ENCODE measurements at regions not wholly inside any gene's neighbourhood (a gene's known extent, or its start where the extent isn't known, plus 50 kb on each side); places are given as distances from the start of the nearest gene placed in this dataset.

GRCh38 chr4:7120341-7120740 lies 52.5 kb upstream of the GRPEL1 start:
- H3K4me1 ChIP-seq (replicated peaks; ENCODE audit: insufficient read depth): no peaks in the 10 kb centered on the region
- H3K4me3 ChIP-seq: no peak overlapping the region
- ChIA-PET POLR2A (ENCODE audit: unreplicated experiment) (no interaction called here), CTCF (no interaction called here)
- no peak for TF ChIP-seq EZH2 (IDR thresholded peaks at IDR 0.05; ENCODE audit: low read depth)
- TF ChIP-seq CTCF (conservative IDR thresholded peaks at IDR 0.05): no peak
- H3K27ac ChIP-seq: no peak overlapping the region
- no peak overlapping the region for H2AFZ ChIP-seq
- intact Hi-C loops (cut with micrococcal nuclease; ENCODE audit: unreplicated experiment): no loop called here
- H3K36me3 ChIP-seq (ENCODE audit: low read depth): no peaks in the 10 kb centered on the region
- H3K79me2 ChIP-seq (ENCODE audit: low read depth): no peaks in the 10 kb centered on the region
- peaks cover 25% of the 10 kb centered on the region for H3K27me3 ChIP-seq (ENCODE audit: insufficient read depth, low read depth)
- BruUV-seq (replicated peaks): no TSS peak
- no peak for DNase-seq
- H3K9me3 ChIP-seq (ENCODE audit: insufficient read depth, low read depth): no peaks in the 10 kb centered on the region
- no peaks in the 10 kb centered on the region for H3K9me2 ChIP-seq (ENCODE audit: insufficient read depth)
- no peak overlapping the region for H3K4me2 ChIP-seq
- no peaks in the 10 kb centered on the region for H4K20me1 ChIP-seq (ENCODE audit: insufficient read depth)
- H3F3A ChIP-seq (ENCODE audit: insufficient read depth, low read depth): no peaks in the 10 kb centered on the region

- Histone ChIP-seq H3K27me3 (ENCODE audit: insufficient read depth, low read depth) (peaks cover 25% of the 10 kb centered on the region), H3K4me2 (no peak overlapping the region), H3K9me2 (ENCODE audit: insufficient read depth) (no peaks in the 10 kb centered on the region), H3K27ac (no peak overlapping the region), H4K20me1 (ENCODE audit: insufficient read depth) (no peaks in the 10 kb centered on the region), H3K4me3 (no peak overlapping the region), H3K36me3 (ENCODE audit: low read depth) (no peaks in the 10 kb centered on the region), H2AFZ (no peak overlapping the region), H3K79me2 (ENCODE audit: low read depth) (no peaks in the 10 kb centered on the region), H3K9me3 (ENCODE audit: insufficient read depth, low read depth) (no peaks in the 10 kb centered on the region), H3K4me1 (replicated peaks; ENCODE audit: insufficient read depth) (no peaks in the 10 kb centered on the region), H3F3A (ENCODE audit: insufficient read depth, low read depth) (no peaks in the 10 kb centered on the region)
- POLR2A ChIA-PET (ENCODE audit: unreplicated experiment): no interaction called here
- CTCF ChIA-PET: no interaction called here
- intact Hi-C loops (cut with micrococcal nuclease; ENCODE audit: unreplicated experiment): no loop called here
- BruUV-seq (replicated peaks): no TSS peak
- no peak for DNase-seq
- TF ChIP-seq EZH2 (IDR thresholded peaks at IDR 0.05; ENCODE audit: low read depth): no peak
Observed at GRCh38 chr4:7118013-7118832, 50.4 kb upstream of the GRPEL1 start.

Measured in PC-9 (cell line).